Breast epithelium (tissue), 4 donors: ENCODE measurements at regions not wholly inside any gene's neighbourhood (a gene's known extent, or its start where the extent isn't known, plus 50 kb on each side); places are given as distances from the start of the nearest gene placed in this dataset.

ENCODE experiments used
- DNase-seq, 2 donors: peaks; one replicate each; pipeline ENCODE4 v3.0.0-alpha.2; 2019; ENCODE audit warnings: low spot score in 2 of 2
- H3K27ac ChIP-seq, 2 donors: fragments of 200-600 bp; sonication (generic) in 1 of 2; one replicate each; pipeline ENCODE4 v1.5.1; 2016 to 2019; ENCODE audit warnings: mild to moderate bottlenecking in 1 of 2
- H3K27me3 ChIP-seq, 2 donors: fragments of 200-600 bp; sonication (generic) in 1 of 2; one replicate each; pipeline versions ENCODE4 v1.5.1 to v1.6.0; 2017 to 2019; ENCODE audit warnings: control low read depth in 1 of 2, mild to moderate bottlenecking in 1 of 2
- H3K36me3 ChIP-seq: fragments of 200-600 bp; one replicate; pipeline ENCODE4 v1.5.1; 2019
- H3K4me1 ChIP-seq, 2 donors: fragments of 200-600 bp; sonication (generic); one replicate each; pipeline ENCODE4 v1.5.1; 2016 to 2019; ENCODE audit warnings: control low read depth in 1 of 2
- H3K4me3 ChIP-seq, 3 donors: fragments of 200-600 bp; sonication (generic); 1 replicate in 2 of 3; 2 replicates in 1 of 3; pipeline ENCODE4 v1.5.1; 2016 to 2019; ENCODE audit warnings: mild to moderate bottlenecking in 3 of 3, moderate library complexity in 2 of 3
- H3K9me3 ChIP-seq, 2 donors: fragments of 200-600 bp; sonication (generic) in 1 of 2; one replicate each; pipeline ENCODE4 v1.5.1; 2016 to 2019; ENCODE audit warnings: control low read depth in 1 of 2
- CTCF ChIP-seq, 3 donors: fragments of 450-650 bp; IDR thresholded peaks; one replicate each; pipeline ENCODE4 v1.5.1; 2016 to 2017; ENCODE audit warnings: antibody characterized with exemption in 3 of 3, mild to moderate bottlenecking in 3 of 3, moderate library complexity in 3 of 3
- POLR2A ChIP-seq: fragments of 450-650 bp; IDR thresholded peaks from one replicate; pipeline ENCODE4 v1.6.1; 2016; ENCODE audit warnings: antibody characterized with exemption, mild to moderate bottlenecking, moderate library complexity
- POLR2AphosphoS5 ChIP-seq, 3 donors: sonication (generic); formaldehyde crosslinking; IDR thresholded peaks; one replicate each; pipeline ENCODE4 v1.6.1; 2017; ENCODE audit warnings: antibody characterized with exemption in 3 of 3
- intact Hi-C: fragments of 100-400 bp; cut with DNase I; formaldehyde crosslinking; loops from one replicate; pipeline ENCODE4 v1.15.1; 2023; ENCODE audit warnings: low total_unique reads

GRCh38 chr14:101069666-101070362 is 166.3 kb upstream of the RTL1 start:
- TF ChIP-seq CTCF (IDR thresholded peaks at IDR 0.05) (no peak), POLR2A (no peak), POLR2AphosphoS5 (IDR thresholded peaks at IDR 0.05) (no peak)
- DNase-seq: peak in 1 of 2 donors; percentile 36
- Histone ChIP-seq H3K9me3 (no peaks in the 10 kb centered on the region), H3K36me3 (no peaks in the 10 kb centered on the region), H3K27ac (no peak overlapping the region), H3K27me3 (no peaks in the 10 kb centered on the region), H3K4me1 (peaks cover 0 to 3% of the 10 kb centered on the region in 2 donors), H3K4me3 (no peak overlapping the region)
- intact Hi-C loops: no loop called here

- H3K4me1 ChIP-seq: peaks cover 0 to 3% of the 10 kb centered on the region in 2 donors
- H3K4me3 ChIP-seq: no peak overlapping the region
- H3K9me3 ChIP-seq: no peaks in the 10 kb centered on the region
- no peaks in the 10 kb centered on the region for H3K36me3 ChIP-seq
- DNase-seq: peak in 1 of 2 donors; percentile 33
- H3K27me3 ChIP-seq: peaks cover 0 to under 1% of the 10 kb centered on the region in 2 donors
- no peak overlapping the region for H3K27ac ChIP-seq
- intact Hi-C loops: no loop called here
- TF ChIP-seq POLR2AphosphoS5 (IDR thresholded peaks at IDR 0.05) (no peak), POLR2A (no peak), CTCF (IDR thresholded peaks at IDR 0.05) (no peak)
Measured at GRCh38 chr14:101070540-101071492, 167.3 kb upstream of the RTL1 start.

- DNase-seq: peak; percentile 4 to 24
- Histone ChIP-seq H3K4me3 (no peak overlapping the region), H3K27me3 (peaks cover 0 to 7% of the 10 kb centered on the region in 2 donors), H3K4me1 (peaks cover 0 to 3% of the 10 kb centered on the region in 2 donors), H3K36me3 (no peaks in the 10 kb centered on the region), H3K27ac (no peak overlapping the region), H3K9me3 (no peaks in the 10 kb centered on the region)
- intact Hi-C loops: no loop called here
- TF ChIP-seq POLR2A (no peak), CTCF (IDR thresholded peaks at IDR 0.05) (no peak), POLR2AphosphoS5 (IDR thresholded peaks at IDR 0.05) (no peak)
Measured at GRCh38 chr14:101071493-101071906, 168.0 kb upstream of the RTL1 start.

- intact Hi-C loops: no loop called here
- Histone ChIP-seq H3K36me3 (no peaks in the 10 kb centered on the region), H3K9me3 (no peaks in the 10 kb centered on the region), H3K27me3 (peaks cover 0 to 13% of the 10 kb centered on the region in 2 donors), H3K4me3 (no peak overlapping the region), H3K4me1 (peaks cover 0 to 3% of the 10 kb centered on the region in 2 donors), H3K27ac (no peak overlapping the region)
- no peak for TF ChIP-seq CTCF (IDR thresholded peaks at IDR 0.05)
- TF ChIP-seq POLR2A: no peak
- no peak for TF ChIP-seq POLR2AphosphoS5 (IDR thresholded peaks at IDR 0.05)
- DNase-seq: peak in 1 of 2 donors; percentile 38
Measured at GRCh38 chr14:101072070-101072469, 168.5 kb upstream of the RTL1 start.

GRCh38 chr14:101072531-101072930 is 169.0 kb upstream of the RTL1 start:
- intact Hi-C loops: no loop called here

More at GRCh38 chr14:101072531-101072930, 169.0 kb upstream of the RTL1 start:
- no peak overlapping the region for H3K27ac ChIP-seq
- H3K27me3 ChIP-seq: peaks cover 0 to 17% of the 10 kb centered on the region in 2 donors
- peak; percentile 12 to 44 for DNase-seq
- no peak for TF ChIP-seq CTCF (IDR thresholded peaks at IDR 0.05)
- no peak for TF ChIP-seq POLR2AphosphoS5 (IDR thresholded peaks at IDR 0.05)
- no peak for TF ChIP-seq POLR2A
- peaks cover 0 to 3% of the 10 kb centered on the region in 2 donors for H3K4me1 ChIP-seq
- no peak overlapping the region for H3K4me3 ChIP-seq
- H3K36me3 ChIP-seq: no peaks in the 10 kb centered on the region
- H3K9me3 ChIP-seq: no peaks in the 10 kb centered on the region
